GM19240 (cell line): ENCODE measurements at regions not wholly inside any gene's neighbourhood (a gene's known extent, or its start where the extent isn't known, plus 50 kb on each side); places are given as distances from the start of the nearest gene placed in this dataset.
"Not testable (repeated sequence)": the region's sequence is repeated elsewhere in the genome, so short reads cannot be mapped to it uniquely, and the experiment has no call there.

Experiments used
- DNase-seq: peaks from one replicate; pipeline ENCODE4 v3.0.0; 2011; ENCODE audit warnings: low spot score; ENCODE audit not compliant: insufficient read length

DNA sequence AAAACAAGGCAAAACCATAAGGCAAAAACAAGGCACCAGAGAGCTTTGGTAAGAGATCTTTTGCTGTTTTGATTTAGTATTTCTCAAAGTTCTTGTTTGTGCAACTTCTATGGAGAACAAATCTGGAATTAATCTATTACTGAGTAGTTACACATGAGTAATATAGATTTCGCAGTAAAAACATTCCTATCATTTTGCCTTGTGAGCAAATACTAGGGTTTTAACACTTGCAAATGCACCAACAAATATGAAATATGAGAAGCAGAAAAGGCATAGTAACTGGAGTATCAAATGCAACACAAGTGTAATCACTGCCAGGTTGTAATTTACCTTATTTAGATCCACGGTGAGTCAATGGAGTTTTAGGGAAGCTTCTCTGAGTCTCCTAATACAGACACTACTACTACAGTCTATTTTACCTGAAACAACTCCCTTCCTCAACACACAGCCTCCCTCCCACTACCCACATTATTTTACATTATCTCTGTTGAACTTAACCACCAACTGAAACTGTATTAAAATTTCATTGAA lies 324.1 kb downstream of the FLRT2 start:
- DNase-seq = no peak

- DNase-seq = no peak
These were observed 323.0 kb downstream of the FLRT2 start for GRCh38 chr14:85852906-85853305.

GRCh38 chr14:85852123-85852522 lies 322.2 kb downstream of the FLRT2 start:
- DNase-seq = not testable (repeated sequence)

GRCh38 chr14:85830549-85830948 lies 300.6 kb downstream of the FLRT2 start:
- not testable (repeated sequence) for DNase-seq

DNA sequence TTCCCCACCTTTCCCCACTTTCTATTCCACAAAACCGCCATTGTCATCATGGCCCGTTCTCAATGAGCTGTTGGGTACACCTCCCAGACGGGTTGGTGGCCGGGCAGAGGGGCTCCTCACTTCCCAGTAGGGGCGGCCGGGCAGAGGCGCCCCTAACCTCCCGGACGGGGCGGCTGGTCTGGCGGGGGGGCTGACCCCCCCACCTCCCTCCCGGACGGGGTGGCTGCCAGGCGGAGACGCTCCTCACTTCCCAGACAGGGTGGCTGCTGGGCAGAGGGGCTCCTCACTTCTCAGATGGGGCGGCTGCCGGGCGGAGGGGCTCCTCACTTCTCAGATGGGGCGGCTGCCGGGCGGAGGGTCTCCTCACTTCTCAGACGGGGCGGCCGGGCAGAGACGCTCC lies 299.7 kb downstream of the FLRT2 start:
- DNase-seq = not testable (repeated sequence)

- DNase-seq = no peak
These were observed 294.6 kb downstream of the FLRT2 start for GRCh38 chr14:85824526-85824925.

- DNase-seq = no peak
These were observed 292.3 kb downstream of the FLRT2 start for GRCh38 chr14:85822236-85822635.

DNA sequence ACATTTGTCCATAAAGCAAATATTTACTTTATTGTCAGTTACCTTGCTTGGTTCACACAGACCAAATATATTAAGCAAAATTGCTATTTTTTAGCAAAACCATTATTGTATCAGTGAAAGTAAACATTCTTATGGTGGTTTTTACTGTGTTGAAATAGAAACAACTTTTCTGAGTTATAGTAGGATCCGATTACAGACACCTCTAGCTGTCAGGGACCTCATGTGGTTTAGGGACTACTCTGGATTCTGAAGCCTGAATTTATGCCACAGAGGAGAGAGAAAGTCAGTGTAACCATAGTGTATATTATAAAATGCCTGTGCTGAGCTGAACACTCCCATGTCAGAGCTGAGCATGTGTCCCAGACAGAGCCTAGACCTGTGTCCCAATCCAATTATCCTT lies 287.5 kb downstream of the FLRT2 start:
- DNase-seq = no peak

DNA sequence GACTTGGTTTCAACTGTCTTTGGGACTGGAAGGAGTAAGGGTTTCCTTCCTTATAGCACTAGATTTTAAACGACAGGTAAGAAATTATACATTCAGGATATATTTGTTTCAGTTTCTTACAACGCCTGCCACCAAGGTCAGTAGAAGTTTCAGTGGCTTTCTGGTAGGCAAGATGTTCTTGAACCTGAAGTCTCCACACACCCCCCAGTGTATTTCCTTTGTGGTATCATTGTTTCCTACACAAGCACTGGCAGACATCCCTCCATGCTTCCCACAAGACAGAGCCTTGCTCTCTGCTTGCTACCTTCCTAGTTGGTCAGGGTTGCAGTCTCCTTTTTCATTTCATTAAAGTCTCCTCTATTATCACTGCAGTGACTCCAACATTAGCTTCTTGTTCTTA lies 283.1 kb downstream of the FLRT2 start:
- no peak for DNase-seq

DNA sequence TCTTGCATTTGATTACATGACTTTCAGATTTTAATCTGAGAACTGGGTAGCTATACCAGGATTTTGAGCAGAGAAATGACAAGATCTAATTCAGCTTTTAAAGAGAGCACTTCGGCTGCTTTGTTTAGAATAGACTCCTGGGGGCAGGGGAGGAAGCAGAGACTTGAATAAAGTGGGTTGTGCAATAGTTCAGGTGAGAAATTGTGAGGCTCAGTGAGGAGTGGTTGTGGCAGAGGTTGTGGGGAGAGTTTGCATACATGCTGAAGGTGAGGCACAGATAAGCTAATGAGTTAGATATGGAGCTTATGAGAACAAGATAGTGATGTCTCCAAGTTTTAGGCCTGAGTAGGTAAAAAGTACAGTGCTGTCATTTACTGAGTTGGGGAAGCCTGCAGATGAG lies 281.4 kb downstream of the FLRT2 start:
- no peak for DNase-seq

GRCh38 chr14:85799668-85800067 lies 269.7 kb downstream of the FLRT2 start:
- no peak for DNase-seq

- no peak for DNase-seq
These were observed 268.9 kb downstream of the FLRT2 start for GRCh38 chr14:85798856-85799255.

- DNase-seq = no peak
These were observed 263.6 kb downstream of the FLRT2 start for GRCh38 chr14:85793533-85793932.

GRCh38 chr14:85789506-85789905 lies 259.6 kb downstream of the FLRT2 start:
- DNase-seq = no peak

- no peak for DNase-seq
These were observed 258.7 kb downstream of the FLRT2 start for GRCh38 chr14:85788470-85789233.

DNA sequence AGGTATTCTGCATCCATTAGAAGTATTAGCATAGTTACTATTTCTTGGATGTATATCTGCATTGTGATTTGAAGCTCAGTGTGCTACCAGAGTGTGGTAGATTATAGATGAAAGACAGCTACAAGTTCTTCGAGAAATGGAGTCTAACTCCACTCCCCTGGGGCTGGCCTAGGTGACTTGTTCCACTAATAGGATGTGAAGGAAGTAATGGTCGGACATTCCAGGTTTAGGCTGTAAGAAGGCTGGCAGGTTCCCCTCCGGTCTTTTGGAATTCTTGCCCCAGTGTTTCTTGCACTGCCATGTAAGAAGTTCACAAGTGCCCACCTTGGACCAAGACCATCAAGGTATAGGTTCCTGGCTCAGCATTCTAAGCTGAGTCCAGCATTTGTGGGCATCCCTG lies 236.4 kb downstream of the FLRT2 start:
- no peak for DNase-seq

GRCh38 chr14:85764822-85765221 lies 234.9 kb downstream of the FLRT2 start:
- DNase-seq = no peak

GRCh38 chr14:85762526-85762925 lies 232.6 kb downstream of the FLRT2 start:
- no peak for DNase-seq

- DNase-seq = no peak
These were observed 222.2 kb downstream of the FLRT2 start for GRCh38 chr14:85752175-85752574.

DNA sequence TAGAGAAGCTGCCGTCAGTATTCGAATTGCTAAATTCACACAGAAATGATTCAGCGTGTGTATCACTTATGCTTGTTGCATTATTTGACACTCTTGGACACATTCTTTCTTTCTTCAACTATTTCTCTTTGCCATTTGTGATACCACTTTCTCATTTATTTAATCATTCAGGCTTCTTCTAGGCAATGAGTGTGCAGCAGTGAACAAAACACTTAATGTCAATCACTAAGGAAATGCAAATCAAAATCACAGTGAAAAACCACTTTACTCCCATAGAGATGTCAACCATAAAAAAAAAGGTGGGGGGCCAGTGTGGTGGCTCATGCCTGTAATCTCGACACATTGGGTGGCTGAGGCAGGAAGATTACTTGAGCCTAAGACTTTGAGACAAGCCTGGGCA lies 214.6 kb downstream of the FLRT2 start:
- no peak for DNase-seq

DNA sequence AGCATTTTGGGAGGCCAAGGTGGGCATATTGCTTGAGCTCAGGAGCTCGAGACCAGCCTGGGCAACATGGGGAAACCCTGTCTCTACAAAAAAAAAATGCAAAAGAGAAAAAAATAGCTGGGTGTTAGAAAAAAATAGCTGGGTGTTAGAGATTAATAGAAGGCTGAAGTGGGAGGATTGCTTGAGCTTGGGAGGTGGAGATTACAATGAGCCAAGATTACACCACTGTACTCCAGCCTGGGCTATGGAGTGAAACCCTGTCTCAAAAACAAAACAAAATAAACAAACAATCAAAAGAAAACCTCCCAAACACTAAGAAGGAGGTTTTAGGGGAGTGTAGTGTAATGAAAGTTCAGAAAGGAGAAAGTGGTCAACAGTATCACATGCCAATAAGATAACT lies 202.1 kb downstream of the FLRT2 start:
- no peak for DNase-seq

DNA sequence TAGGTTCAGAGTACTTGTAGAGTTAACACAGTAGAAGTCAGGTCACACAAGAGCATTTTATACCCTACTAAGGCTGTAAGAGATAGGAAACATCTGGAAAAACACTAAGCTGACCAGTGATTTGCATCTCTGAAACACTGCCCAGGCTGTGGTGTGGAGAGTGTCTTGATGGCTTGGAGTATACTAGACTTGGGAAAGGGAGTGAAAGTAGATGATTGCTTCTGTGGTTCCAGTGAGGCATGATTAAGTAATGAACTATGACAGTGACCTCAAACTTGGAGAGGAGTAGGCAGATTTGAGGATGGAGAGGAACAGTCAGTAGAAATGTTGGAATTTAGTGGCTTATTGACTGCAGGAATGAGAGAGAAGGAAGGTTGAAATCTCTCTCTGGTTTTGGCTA lies 201.2 kb downstream of the FLRT2 start:
- no peak for DNase-seq

DNA sequence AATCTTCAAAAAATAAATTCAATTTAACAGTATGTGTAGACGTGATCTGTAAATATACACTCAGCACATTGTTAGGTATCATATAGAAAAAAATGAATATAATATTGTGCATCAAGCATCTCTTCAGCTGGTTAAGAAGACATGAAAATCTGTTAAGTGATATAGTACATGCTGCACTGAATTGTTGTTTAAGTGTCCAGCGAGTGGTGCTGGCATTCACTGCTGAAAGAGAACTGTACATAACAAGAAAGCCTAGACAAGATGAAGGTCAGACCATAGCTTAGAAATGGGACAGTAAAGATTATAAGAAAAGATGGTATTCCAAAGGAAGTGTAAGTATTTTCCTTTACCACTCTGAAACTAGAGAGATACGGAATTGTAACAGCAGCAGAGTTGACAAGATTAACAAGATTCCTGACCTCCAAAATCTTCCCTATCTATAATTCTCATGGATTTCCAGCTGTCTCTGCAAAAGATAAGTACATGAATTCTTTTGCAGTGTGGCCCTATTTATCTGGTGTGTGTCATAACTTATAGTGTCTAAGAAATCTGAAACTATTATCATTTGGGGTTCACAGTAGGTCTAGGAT lies 198.6 kb downstream of the FLRT2 start:
- DNase-seq = no peak
